VCaP (cell line): ENCODE measurements at regions not wholly inside any gene's neighbourhood (a gene's known extent, or its start where the extent isn't known, plus 50 kb on each side); places are given as distances from the start of the nearest gene placed in this dataset.
A peak's percentile ranks its signal among the peaks of the same experiment; 100 is the strongest.
"Not testable (repeated sequence)": the region's sequence is repeated elsewhere in the genome, so short reads cannot be mapped to it uniquely, and the experiment has no call there.

Source experiments
- H3K27ac ChIP-seq: fragments of 450-650 bp; 2 replicates; pipeline ENCODE4 v1.5.1; 2017
- CTCF ChIP-seq: fragments of 450-650 bp; conservative IDR thresholded peaks from 2 replicates; pipeline ENCODE4 v1.5.1; 2017; ENCODE audit warnings: mild to moderate bottlenecking, moderate library complexity

- no peak overlapping the region for H3K27ac ChIP-seq
- no peak for TF ChIP-seq CTCF
These were observed 101.6 kb upstream of the SLC1A4 start for GRCh38 chr2:64887565-64887964.

- H3K27ac ChIP-seq, result no peak overlapping the region
- peak; percentile 39 for TF ChIP-seq CTCF
These were observed 100.4 kb upstream of the SLC1A4 start for GRCh38 chr2:64888591-64889309.

GRCh38 chr2:64889803-64890202 lies 99.4 kb upstream of the SLC1A4 start:
- TF ChIP-seq CTCF, result no peak
- H3K27ac ChIP-seq, result no peak overlapping the region

- H3K27ac ChIP-seq, result not testable (repeated sequence)
These were observed 92.6 kb upstream of the SLC1A4 start for GRCh38 chr2:64896572-64896971.

GRCh38 chr2:64899081-64899865 lies 89.9 kb upstream of the SLC1A4 start:
- no peak for TF ChIP-seq CTCF
- H3K27ac ChIP-seq, result no peak overlapping the region

GRCh38 chr2:64899876-64900275 lies 89.3 kb upstream of the SLC1A4 start:
- H3K27ac ChIP-seq, result not testable (repeated sequence)

- no peak for TF ChIP-seq CTCF
These were observed 84.5 kb upstream of the SLC1A4 start for GRCh38 chr2:64904413-64905329.

GRCh38 chr2:64905338-64906024 lies 83.7 kb upstream of the SLC1A4 start:
- TF ChIP-seq CTCF, result no peak
- no peak overlapping the region for H3K27ac ChIP-seq

More at GRCh38 chr2:64904413-64905329, 84.5 kb upstream of the SLC1A4 start:
- H3K27ac ChIP-seq, result no peak overlapping the region
